ENCODE measurements at regions not wholly inside any gene's neighbourhood (a gene's known extent, or its start where the extent isn't known, plus 50 kb on each side); places are given as distances from the start of the nearest gene placed in this dataset.

DNA sequence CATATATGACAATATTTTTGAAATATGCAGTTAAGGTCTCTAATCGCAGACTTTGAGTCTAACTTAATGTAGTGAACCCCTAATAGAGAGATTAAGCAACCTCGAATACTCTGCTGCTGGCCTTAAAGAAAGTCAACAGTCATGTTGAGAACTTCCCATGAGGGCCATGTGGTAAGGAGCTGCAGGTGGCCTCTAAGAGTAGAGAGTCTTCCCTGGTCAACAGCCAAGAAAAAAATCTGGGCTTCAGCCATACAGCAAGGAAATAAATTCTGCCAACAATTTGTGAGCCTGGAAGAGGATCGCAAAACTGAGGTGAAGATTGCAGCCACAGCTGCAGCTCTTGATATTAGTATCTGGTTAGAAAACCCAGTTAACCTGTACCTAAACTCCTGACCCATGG is 935.2 kb upstream of the TYRP1 start:
- DNase-seq (ENCODE audit: low spot score), result no peak
- no peaks in the 10 kb centered on the region for H3K9me3 Mint-ChIP-seq (ENCODE audit: low read depth)
- no peak overlapping the region for H3K27ac Mint-ChIP-seq (ENCODE audit: unreplicated experiment)
- TF ChIP-seq, protein P1, sequence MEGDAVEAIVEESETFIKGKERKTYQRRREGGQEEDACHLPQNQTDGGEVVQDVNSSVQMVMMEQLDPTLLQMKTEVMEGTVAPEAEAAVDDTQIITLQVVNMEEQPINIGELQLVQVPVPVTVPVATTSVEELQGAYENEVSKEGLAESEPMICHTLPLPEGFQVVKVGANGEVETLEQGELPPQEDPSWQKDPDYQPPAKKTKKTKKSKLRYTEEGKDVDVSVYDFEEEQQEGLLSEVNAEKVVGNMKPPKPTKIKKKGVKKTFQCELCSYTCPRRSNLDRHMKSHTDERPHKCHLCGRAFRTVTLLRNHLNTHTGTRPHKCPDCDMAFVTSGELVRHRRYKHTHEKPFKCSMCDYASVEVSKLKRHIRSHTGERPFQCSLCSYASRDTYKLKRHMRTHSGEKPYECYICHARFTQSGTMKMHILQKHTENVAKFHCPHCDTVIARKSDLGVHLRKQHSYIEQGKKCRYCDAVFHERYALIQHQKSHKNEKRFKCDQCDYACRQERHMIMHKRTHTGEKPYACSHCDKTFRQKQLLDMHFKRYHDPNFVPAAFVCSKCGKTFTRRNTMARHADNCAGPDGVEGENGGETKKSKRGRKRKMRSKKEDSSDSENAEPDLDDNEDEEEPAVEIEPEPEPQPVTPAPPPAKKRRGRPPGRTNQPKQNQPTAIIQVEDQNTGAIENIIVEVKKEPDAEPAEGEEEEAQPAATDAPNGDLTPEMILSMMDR (IDR thresholded peaks at IDR 0.05), result no peak
- no peaks in the 10 kb centered on the region for H3K27me3 Mint-ChIP-seq (ENCODE audit: low read depth)
- no peaks in the 10 kb centered on the region for H3K36me3 Mint-ChIP-seq (ENCODE audit: low read depth)
- no peaks in the 10 kb centered on the region for H3K4me1 Mint-ChIP-seq (ENCODE audit: low read depth)
- H3K4me3 Mint-ChIP-seq (ENCODE audit: unreplicated experiment), result no peak overlapping the region

DNA sequence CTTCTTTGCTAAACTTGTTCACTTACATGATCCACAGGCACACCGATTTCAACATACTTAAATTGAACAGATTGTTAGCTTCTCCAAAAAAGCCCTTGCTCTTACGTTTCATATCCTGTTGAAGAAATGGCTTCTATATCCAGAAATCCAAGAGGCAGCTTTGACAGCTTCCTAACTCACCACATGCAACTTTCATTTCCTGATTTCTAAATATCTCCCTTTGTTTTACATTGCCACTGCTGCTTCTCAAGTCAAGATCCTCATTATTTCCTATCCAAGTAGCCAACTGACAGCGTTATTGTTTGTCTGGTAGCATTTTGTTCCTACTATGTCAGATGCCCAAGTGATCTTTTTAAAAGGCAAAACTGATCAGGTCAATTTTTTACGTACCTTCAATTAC is 913.2 kb upstream of the TYRP1 start:
- Mint-ChIP-seq H3K27ac (ENCODE audit: unreplicated experiment) (no peak overlapping the region), H3K36me3 (ENCODE audit: low read depth) (no peaks in the 10 kb centered on the region), H3K4me3 (ENCODE audit: unreplicated experiment) (no peak overlapping the region), H3K9me3 (ENCODE audit: low read depth) (no peaks in the 10 kb centered on the region), H3K4me1 (ENCODE audit: low read depth) (no peaks in the 10 kb centered on the region), H3K27me3 (ENCODE audit: low read depth) (no peaks in the 10 kb centered on the region)
- TF ChIP-seq, protein P1 (IDR thresholded peaks at IDR 0.05), result no peak
- no peak for DNase-seq (ENCODE audit: low spot score)

DNA sequence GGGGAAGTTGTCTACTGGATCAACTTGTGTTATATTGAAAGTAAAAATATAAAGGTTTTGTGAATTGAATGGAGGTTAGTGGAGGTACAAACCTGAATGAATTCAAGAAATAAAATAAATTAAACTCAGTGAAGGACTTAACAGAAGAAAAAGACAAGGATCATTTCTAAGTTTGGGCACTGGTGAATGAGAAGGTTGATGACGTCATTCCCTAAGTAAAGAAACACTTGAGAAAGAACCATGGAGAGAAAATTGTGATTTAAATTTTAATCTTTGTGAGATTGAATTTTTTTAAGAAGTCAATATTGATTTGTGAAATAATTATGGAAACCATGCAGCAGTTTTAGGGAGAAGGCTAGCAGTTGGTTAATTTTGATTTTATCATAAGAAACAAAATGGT is 900.3 kb upstream of the TYRP1 start:
- Mint-ChIP-seq H3K27ac (ENCODE audit: unreplicated experiment) (no peak overlapping the region), H3K27me3 (ENCODE audit: low read depth) (peaks cover 5% of the 10 kb centered on the region), H3K4me1 (ENCODE audit: low read depth) (no peaks in the 10 kb centered on the region), H3K36me3 (ENCODE audit: low read depth) (no peaks in the 10 kb centered on the region), H3K4me3 (ENCODE audit: unreplicated experiment) (no peak overlapping the region), H3K9me3 (ENCODE audit: low read depth) (peaks cover 2% of the 10 kb centered on the region)
- DNase-seq (ENCODE audit: low spot score), result no peak
- TF ChIP-seq, protein P1 (IDR thresholded peaks at IDR 0.05), result no peak

DNA sequence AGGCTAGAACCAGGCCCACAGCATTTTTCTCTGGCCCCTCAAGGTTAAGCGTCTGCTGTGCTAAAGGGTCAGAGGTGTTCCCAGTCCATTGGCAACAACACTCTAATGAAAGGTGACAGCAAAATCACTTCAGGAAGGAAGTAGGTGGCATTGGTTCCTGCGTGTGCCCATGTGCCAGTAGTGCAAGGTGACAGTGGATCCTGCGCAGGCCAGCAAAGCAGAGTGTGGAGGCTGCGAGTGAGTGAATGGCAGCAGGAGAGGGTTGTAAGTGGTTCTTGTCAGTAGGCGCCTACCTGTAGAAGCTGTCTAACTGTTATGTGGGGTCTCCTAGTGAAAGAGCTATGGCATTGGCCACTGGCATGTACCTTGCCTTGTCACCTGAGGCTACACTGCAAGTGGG is 898.2 kb upstream of the TYRP1 start:
- Mint-ChIP-seq H3K4me1 (ENCODE audit: low read depth) (no peaks in the 10 kb centered on the region), H3K9me3 (ENCODE audit: low read depth) (peaks cover 2% of the 10 kb centered on the region), H3K27ac (ENCODE audit: unreplicated experiment) (no peak overlapping the region), H3K4me3 (ENCODE audit: unreplicated experiment) (no peak overlapping the region), H3K27me3 (ENCODE audit: low read depth) (peaks cover 3% of the 10 kb centered on the region), H3K36me3 (ENCODE audit: low read depth) (no peaks in the 10 kb centered on the region)
- TF ChIP-seq, protein P1 (IDR thresholded peaks at IDR 0.05), result no peak
- no peak for DNase-seq (ENCODE audit: low spot score)

DNA sequence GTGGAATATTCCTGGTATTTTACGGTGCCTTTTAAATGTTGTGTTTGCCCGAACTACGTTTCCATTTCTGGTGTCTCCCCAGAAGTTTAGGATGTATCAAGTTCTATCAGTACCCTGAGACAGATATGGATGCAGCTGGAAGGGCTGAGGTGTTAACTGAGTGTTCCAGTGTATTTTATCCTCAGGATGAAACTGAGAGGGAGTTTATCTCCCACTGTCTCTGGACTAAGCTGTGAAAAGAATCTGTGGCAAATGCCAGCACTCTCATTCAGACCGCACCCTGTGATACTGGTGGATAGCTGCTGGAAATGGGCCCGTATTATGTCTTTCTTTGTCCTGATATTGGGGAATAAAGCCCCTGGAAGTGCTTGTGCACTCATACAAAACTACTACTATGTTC is 887.2 kb upstream of the TYRP1 start:
- H3K27ac Mint-ChIP-seq (ENCODE audit: unreplicated experiment), result no peak overlapping the region
- no peak for DNase-seq (ENCODE audit: low spot score)
- peaks cover 5% of the 10 kb centered on the region for H3K27me3 Mint-ChIP-seq (ENCODE audit: low read depth)
- TF ChIP-seq, protein P1 (IDR thresholded peaks at IDR 0.05), result no peak
- H3K9me3 Mint-ChIP-seq (ENCODE audit: low read depth), result peaks cover 19% of the 10 kb centered on the region
- no peak overlapping the region for H3K4me3 Mint-ChIP-seq (ENCODE audit: unreplicated experiment)
- no peaks in the 10 kb centered on the region for H3K4me1 Mint-ChIP-seq (ENCODE audit: low read depth)
- no peaks in the 10 kb centered on the region for H3K36me3 Mint-ChIP-seq (ENCODE audit: low read depth)

Data from chondrocyte (in vitro differentiated cells).